ENCODE measurements at regions not wholly inside any gene's neighbourhood (a gene's known extent, or its start where the extent isn't known, plus 50 kb on each side); places are given as distances from the start of the nearest gene placed in this dataset.
"Not testable (repeated sequence)": the region's sequence is repeated elsewhere in the genome, so short reads cannot be mapped to it uniquely, and the experiment has no call there.

GRCh38 chr18:56453631-56454030 is 184.8 kb downstream of the TXNL1 start:
- no peak overlapping the region for H3K4me3 ChIP-seq (ENCODE audit: low read length)
- no peak for DNase-seq (ENCODE audit: low read depth, low spot score)

- DNase-seq (ENCODE audit: low read depth, low spot score) = no peak
- H3K4me3 ChIP-seq (ENCODE audit: low read length) = no peak overlapping the region
These were observed 187.2 kb downstream of the TXNL1 start for GRCh38 chr18:56451188-56451587.

GRCh38 chr18:56448751-56449150 is 189.6 kb downstream of the TXNL1 start:
- no peak overlapping the region for H3K4me3 ChIP-seq (ENCODE audit: low read length)
- no peak for DNase-seq (ENCODE audit: low read depth, low spot score)

- no peak for DNase-seq (ENCODE audit: low read depth, low spot score)
- no peak overlapping the region for H3K4me3 ChIP-seq (ENCODE audit: low read length)
These were observed 193.0 kb downstream of the TXNL1 start for GRCh38 chr18:56445422-56445821.

- DNase-seq (ENCODE audit: low read depth, low spot score) = no peak
These were observed 194.2 kb downstream of the TXNL1 start for GRCh38 chr18:56444201-56444600.

GRCh38 chr18:56443166-56443907 is 195.1 kb downstream of the TXNL1 start:
- no peak overlapping the region for H3K4me3 ChIP-seq (ENCODE audit: low read length)
- DNase-seq (ENCODE audit: low read depth, low spot score) = no peak

More at GRCh38 chr18:56444201-56444600, 194.2 kb downstream of the TXNL1 start:
- no peak overlapping the region for H3K4me3 ChIP-seq (ENCODE audit: low read length)

- not testable (repeated sequence) for H3K4me3 ChIP-seq (ENCODE audit: low read length); DNase-seq (ENCODE audit: low read depth, low spot score)
These were observed 199.9 kb downstream of the TXNL1 start for GRCh38 chr18:56438480-56438879.

- DNase-seq (ENCODE audit: low read depth, low spot score) = no peak
- H3K4me3 ChIP-seq (ENCODE audit: low read length) = no peak overlapping the region
These were observed 201.7 kb downstream of the TXNL1 start for GRCh38 chr18:56436651-56437050.

- H3K4me3 ChIP-seq (ENCODE audit: low read length) = no peak overlapping the region
- DNase-seq (ENCODE audit: low read depth, low spot score) = no peak
These were observed 204.5 kb downstream of the TXNL1 start for GRCh38 chr18:56433919-56434318.

GRCh38 chr18:56431551-56431950 is 206.8 kb downstream of the TXNL1 start:
- DNase-seq (ENCODE audit: low read depth, low spot score) = no peak
- H3K4me3 ChIP-seq (ENCODE audit: low read length) = no peak overlapping the region

GRCh38 chr18:56423626-56424025 is 214.8 kb downstream of the TXNL1 start:
- DNase-seq (ENCODE audit: low read depth, low spot score) = no peak

GRCh38 chr18:56421647-56422046 is 216.7 kb downstream of the TXNL1 start:
- no peak for DNase-seq (ENCODE audit: low read depth, low spot score)

More at GRCh38 chr18:56423626-56424025, 214.8 kb downstream of the TXNL1 start:
- H3K4me3 ChIP-seq (ENCODE audit: low read length) = no peak overlapping the region

GRCh38 chr18:56420868-56421267 is 217.5 kb downstream of the TXNL1 start:
- not testable (repeated sequence) for DNase-seq (ENCODE audit: low read depth, low spot score)

More at GRCh38 chr18:56421647-56422046, 216.7 kb downstream of the TXNL1 start:
- H3K4me3 ChIP-seq (ENCODE audit: low read length) = no peak overlapping the region

GRCh38 chr18:56414357-56414756 is 224.0 kb downstream of the TXNL1 start:
- no peak for DNase-seq (ENCODE audit: low read depth, low spot score)
- H3K4me3 ChIP-seq (ENCODE audit: low read length) = no peak overlapping the region

More at GRCh38 chr18:56420868-56421267, 217.5 kb downstream of the TXNL1 start:
- H3K4me3 ChIP-seq (ENCODE audit: low read length) = not testable (repeated sequence)

GRCh38 chr18:56413862-56414261 is 224.5 kb downstream of the TXNL1 start:
- no peak for DNase-seq (ENCODE audit: low read depth, low spot score)
- no peak overlapping the region for H3K4me3 ChIP-seq (ENCODE audit: low read length)

- DNase-seq (ENCODE audit: low read depth, low spot score) = no peak
- no peak overlapping the region for H3K4me3 ChIP-seq (ENCODE audit: low read length)
These were observed 225.4 kb downstream of the TXNL1 start for GRCh38 chr18:56412951-56413350.

GRCh38 chr18:56409736-56410135 is 228.7 kb downstream of the TXNL1 start:
- DNase-seq (ENCODE audit: low read depth, low spot score) = no peak
- H3K4me3 ChIP-seq (ENCODE audit: low read length) = no peak overlapping the region

GRCh38 chr18:56407646-56408180 is 230.7 kb downstream of the TXNL1 start:
- DNase-seq (ENCODE audit: low read depth, low spot score) = no peak
- H3K4me3 ChIP-seq (ENCODE audit: low read length) = no peak overlapping the region

- no peak for DNase-seq (ENCODE audit: low read depth, low spot score)
- H3K4me3 ChIP-seq (ENCODE audit: low read length) = no peak overlapping the region
These were observed 235.4 kb downstream of the TXNL1 start for GRCh38 chr18:56402872-56403516.

- no peak overlapping the region for H3K4me3 ChIP-seq (ENCODE audit: low read length)
These were observed 244.5 kb downstream of the TXNL1 start for GRCh38 chr18:56393870-56394269.

More at GRCh38 chr18:56393870-56394269, 244.5 kb downstream of the TXNL1 start:
- DNase-seq (ENCODE audit: low read depth, low spot score) = no peak

Data from Jurkat, Clone E6-1 (cell line).